ENCODE measurements at regions not wholly inside any gene's neighbourhood (a gene's known extent, or its start where the extent isn't known, plus 50 kb on each side); places are given as distances from the start of the nearest gene placed in this dataset.

DNA sequence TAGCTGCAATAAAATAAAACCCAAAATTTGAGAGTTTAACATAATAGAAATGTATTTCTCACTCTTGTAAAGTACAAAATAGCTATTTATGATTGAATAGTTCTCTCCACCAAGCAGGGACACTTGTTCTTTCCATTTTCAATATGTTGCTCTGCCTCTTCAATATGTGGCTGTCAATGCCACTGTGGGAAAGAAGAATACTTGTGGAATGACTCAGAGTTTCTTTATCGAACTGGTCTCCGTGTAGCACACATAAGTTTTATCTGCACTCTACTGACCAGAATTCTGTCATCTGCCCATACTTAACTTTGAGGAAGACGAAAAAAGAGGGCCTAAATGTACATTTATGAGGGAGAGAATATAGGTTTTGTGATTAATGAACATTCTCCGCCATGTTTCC is 256.9 kb downstream of the ATXN7L3B start:
- DNase-seq (ENCODE audit: extremely low read depth, low read depth, low spot score) = no peak

DNA sequence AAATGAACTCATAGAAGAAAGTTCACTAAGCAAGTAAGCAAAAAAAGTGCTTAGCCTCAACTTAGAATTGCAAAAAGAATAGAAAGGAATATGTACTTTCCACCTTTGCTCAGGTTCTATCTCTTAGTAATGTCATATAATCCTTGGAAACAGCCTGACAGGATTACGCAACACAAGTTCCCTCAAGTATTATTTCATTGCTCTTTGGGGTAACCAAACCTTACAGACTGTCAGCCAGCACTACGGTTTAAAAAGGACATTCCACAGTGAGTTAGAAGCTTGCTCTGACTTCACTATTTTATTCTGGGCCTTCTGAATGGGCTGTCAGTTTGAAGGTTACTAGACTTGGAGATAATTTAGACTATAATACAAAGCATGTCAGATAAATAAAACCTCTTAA is 264.0 kb downstream of the ATXN7L3B start:
- DNase-seq (ENCODE audit: extremely low read depth, low read depth, low spot score) = no peak

DNA sequence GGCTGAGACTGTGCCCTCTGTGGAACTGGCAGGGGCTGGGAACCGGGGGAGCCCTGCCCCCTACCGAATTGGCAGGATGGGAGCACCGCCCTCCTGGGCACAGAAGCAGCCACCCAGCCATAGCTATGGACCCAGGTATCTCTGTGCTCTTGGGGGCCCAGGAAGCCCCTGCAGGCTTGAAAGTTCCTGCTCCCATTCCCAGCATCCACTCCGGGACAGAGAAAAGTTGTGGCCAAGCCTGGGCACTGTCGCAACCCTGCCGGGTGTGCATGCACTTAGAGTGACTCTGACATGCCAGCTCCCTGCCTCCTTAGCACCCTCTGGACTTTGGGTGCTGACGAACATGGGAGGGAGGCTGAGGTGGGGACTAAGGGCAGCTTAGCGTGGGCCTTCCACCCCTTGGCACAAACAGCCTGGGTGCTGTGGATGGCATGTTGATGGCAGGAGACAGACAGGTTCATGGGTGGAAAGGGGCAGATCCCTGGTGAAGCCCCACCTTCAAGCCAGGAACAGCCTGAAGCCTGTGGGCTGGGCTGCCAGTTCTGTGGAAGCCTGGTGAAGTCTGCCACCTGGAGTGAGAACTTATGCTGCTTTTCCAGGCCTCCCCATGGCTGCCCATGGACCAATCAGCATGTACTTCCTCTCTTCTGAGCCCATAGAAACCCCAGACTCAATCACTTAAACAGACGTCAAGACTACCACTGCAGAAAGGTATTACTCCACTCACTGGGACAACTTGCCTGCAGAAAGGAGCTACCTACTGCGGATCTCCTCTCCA is 279.0 kb downstream of the ATXN7L3B start:
- no peak for DNase-seq (ENCODE audit: extremely low read depth, low read depth, low spot score)

DNA sequence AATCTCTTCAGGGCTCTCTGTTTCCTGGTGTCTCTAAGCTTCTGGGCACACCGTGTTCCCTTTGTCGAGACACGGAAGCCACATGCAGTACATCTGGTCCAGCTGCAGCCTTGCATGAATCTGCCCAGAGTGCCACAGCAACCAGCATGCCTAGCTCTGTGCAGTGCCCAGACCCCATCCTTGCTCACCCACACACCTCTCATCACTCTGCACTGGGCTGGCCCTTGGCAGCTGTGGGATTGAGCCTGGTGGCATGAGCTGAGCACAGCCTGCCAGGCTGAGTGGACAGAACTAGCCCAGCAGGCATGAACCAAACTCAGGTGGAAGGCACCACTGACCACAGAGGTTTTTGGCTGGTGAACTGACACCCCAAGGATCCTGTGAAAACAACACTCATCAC is 279.9 kb downstream of the ATXN7L3B start:
- DNase-seq (ENCODE audit: extremely low read depth, low read depth, low spot score) = no peak

DNA sequence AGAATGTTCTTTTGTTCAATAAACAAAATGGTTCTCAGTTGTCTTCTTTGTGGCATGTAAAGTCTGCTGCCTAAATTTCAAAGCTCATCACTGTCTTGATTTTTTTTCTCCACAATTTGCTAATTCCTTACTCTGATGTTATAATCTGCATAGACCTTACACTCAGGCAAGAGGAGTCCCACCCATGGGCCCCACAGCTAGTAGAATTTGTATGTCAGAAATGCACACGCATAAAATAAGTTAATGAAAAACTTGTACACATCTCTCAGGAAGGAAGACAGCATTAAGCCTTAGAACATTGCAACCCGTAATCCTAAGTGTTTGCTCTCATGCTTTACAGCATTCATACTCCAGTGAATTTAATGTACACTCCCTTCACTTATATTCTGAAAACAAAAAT is 280.8 kb downstream of the ATXN7L3B start:
- DNase-seq (ENCODE audit: extremely low read depth, low read depth, low spot score) = no peak

DNA sequence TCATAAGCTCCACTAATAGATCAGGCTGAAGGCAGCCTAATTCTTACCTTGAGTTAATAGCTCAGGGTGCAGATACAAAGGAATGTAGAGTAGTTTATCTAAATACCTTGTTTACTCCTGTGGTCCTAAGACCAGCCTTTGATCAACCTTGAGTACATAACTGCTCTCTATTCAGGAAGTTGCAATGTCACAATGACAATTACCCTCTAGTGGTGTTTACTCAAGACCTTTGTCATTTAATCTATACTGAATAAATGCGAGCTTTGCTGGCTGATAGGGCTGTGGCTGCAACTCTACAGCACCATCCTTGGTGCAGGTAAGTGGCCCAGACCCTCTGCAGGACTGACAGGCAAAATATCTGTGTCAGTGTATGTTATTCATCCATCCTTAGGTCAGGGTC is 282.7 kb downstream of the ATXN7L3B start:
- DNase-seq (ENCODE audit: extremely low read depth, low read depth, low spot score) = no peak

DNA sequence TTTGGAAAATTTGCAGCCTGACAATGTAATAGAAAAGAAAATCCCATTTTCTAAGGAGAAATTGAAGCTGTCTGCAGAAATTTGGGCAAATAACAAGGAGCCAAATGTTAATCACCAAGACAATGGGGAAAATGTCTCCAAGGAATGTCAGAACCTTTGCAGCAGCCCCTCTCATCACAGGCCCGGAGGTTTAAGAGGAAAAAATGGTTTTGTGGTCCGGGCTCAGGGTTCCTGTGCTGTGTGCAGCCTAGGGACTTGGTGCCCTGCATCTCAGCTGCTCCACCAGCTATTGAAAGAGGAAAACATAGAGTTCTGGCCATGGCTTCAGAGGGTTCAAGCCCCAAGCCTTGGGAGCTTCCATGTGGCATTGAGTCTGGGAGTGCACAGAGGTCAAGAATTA is 298.9 kb downstream of the ATXN7L3B start:
- no peak for DNase-seq (ENCODE audit: extremely low read depth, low read depth, low spot score)

DNA sequence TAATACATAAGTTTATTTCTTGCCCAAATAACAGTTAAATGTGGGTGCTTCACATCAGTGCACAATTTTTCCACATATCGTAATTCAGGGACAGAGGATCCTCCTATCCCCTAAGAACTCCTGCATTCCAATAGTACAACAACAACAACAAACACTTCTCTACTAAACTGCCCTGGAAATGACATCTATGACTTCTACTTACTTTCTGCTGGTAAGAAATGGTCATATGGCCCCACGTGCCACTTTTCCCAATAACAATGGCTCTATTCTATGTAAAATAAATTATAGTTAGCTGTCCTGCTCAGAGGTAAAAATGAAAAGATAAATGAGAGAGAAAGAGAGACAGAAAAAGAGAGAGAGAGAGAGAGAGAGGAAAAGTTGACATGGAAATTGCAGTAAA is 308.5 kb downstream of the ATXN7L3B start:
- no peak for DNase-seq (ENCODE audit: extremely low read depth, low read depth, low spot score)

DNA sequence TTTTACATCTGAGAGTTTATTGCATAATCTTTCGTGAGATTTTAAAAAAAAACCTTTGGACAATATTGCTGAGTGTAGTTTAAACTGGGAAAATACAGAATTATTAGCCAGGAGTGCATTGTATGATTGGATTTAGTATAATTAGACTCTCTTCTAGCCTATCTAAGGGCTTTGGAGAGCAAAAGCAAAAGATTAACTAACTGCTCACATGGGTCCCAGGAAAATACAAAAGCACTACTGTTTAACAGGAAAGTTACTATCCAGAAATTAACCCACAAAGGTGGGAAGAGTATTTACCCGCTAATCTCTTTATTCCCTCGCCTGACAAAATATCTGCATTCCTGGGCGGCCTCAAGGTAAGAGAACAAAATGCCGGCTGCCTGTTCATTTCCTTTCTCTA is 309.5 kb downstream of the ATXN7L3B start:
- DNase-seq (ENCODE audit: extremely low read depth, low read depth, low spot score) = no peak

DNA sequence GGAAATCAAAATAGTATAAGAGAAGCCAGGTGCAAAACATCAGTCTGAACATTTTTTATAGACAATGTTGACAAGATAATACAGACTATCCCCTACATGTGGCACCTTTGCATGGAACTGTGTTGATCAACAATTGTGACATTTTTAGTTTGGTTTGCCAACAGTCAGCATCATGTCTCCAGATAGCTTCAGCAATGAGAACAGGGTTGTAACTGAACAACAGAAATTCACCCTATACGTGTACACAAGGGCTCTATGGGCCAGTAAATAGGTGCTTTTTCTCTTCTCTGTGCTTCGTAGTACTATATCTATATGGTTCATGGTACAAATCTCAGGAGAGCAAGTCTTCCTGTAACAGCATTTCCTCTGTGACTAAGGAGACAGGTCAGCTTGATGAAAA is 310.4 kb downstream of the ATXN7L3B start:
- DNase-seq (ENCODE audit: extremely low read depth, low read depth, low spot score) = no peak

DNA sequence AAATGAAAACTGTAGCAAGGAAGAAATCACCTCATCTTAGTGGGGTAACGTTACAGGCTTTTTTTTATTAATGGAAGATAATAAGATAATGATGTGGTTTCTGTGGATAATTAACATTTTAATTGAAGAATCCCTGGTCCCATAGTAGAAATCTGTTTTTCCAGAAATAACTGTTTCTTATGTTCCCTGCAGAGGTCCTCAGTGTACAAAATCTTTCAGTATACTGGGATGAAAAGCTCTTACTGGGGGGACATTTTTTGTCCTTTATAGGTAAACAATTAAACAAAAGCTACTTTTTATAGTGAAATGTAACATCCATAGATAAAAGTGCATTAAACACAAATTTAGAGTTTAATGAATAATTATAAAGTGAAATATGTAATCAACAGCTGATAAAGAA is 312.2 kb downstream of the ATXN7L3B start:
- no peak for DNase-seq (ENCODE audit: extremely low read depth, low read depth, low spot score)

DNA sequence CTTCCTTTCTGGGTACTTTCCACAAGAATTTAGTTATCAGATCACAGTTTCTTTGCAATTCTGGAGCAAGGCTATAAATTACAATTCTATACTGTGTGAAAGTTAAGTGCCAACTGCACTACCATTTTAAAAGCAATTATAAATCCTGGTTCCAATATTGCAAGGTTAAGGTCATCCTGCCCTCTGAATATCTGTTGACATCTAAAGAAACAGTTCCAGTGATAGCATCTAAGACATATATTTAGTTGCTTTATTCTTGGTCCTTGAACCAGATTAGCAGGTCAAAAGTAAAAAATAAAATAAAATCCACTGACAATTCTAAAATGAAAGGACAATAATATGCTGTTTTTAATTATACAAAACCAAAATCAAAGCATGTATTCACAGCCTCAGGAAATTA is 334.2 kb downstream of the ATXN7L3B start:
- no peak for DNase-seq (ENCODE audit: extremely low read depth, low read depth, low spot score)

DNA sequence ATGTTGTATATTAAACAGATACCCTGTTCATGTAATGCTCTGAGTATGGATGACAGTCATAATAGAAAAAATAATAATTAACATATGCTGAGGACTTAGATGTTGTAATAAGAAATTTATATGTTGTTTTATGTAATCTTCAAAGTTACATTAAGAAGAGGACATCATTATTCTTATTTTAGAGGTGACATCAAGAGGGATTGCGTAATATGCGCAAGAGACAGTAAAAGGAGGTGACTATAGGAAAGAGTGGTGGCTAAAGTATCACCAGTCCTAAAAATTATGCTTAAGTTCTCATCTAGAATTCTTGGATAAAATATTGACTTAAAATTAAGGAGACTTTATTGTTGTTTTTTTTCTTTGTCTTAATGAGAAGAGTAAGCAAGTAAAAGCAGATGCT is 323.9 kb downstream of the KCNC2 start:
- DNase-seq (ENCODE audit: extremely low read depth, low read depth, low spot score) = no peak

DNA sequence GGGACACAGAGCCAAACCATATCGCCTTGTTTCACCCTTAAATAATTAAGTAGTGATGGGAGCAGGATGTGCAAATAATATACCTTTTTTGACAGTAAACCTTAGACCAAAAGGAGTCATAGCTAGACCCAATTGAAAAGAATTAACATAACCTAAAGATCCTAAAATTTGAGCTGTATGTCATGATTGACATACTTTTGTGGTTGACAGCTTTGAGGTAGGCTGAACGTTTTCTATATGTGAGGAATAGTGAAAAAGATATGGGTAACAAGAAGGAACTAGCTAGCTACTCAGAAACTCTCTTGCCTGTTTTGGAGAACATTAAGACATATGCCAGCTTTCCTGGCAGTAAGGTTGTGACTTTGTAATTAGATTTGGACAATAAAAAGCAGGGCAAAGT is 320.6 kb downstream of the KCNC2 start:
- no peak for DNase-seq (ENCODE audit: extremely low read depth, low read depth, low spot score)

DNA sequence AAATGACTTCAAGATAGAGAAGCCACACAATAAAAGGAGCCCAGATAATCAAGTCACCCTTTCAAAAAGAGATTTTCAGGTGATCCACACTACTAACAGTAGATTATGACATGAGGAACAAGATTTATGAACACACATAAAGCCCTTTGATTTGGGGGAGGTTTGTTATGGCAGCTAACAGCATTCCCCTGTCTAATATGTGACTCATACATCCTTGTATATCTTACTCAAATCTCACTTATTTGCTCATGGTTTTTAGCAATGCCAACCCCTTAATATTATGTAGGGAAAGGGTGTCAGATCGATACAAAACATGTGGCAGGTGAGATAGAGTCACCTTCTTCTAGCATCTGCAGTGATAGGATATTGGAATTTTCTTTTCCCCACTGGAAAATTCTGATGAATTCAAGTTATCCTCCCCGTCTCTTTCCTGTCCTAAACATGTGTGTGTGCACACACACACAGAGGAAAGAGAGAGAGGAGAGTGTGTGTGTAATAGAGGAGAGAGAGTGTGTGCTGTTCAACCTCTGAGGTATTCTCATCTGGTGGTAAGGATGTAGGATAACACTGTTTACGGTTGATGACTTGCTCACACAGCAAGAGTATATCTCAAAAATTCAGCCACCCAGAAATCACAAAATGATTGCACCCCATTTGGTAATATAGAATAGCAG is 319.9 kb downstream of the KCNC2 start:
- DNase-seq (ENCODE audit: extremely low read depth, low read depth, low spot score) = peak; percentile 0

DNA sequence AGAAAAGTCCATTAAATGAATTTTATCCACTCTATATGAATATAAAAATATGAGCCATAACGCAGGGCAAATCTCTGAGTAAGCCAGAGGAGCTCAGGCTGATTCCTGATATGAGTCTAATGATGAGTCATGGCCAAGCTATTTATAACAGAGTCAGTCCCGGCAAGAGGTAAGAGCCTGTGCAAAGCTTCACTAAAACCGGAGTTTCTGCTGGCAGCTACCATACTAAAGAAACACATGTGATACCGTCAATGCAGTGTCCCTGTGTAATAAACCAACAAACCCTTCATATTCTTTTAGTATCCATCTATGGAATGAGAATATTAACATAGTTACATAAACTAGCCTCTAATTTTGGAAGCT is 319.4 kb downstream of the KCNC2 start:
- DNase-seq (ENCODE audit: extremely low read depth, low read depth, low spot score) = peak; percentile 27

DNA sequence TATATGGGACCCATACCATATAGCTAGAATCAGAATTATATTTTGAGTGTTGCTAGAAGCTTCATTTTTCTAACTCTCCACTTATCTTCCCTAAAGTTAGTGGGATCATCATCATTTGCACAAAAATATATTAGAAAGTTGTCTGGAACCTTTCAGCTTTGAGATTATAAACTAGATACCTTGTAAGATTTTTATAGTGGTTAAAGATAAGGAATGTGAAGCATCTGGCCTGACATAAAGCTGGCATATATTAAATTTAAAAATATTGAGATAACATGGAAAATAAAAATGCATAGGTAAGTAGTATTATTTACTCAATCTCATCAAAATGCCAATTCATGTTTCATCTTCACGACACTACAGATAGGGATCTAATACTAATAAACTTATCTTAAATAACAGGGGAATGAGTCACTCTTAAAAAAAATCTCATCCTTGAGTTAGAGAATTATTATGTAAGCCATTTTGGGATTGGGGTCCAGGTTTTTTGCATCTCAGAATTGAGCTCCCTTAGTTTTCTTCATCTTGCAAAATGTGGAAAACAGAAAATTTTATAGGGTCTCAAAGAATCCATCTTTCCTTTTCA is 318.5 kb downstream of the KCNC2 start:
- DNase-seq (ENCODE audit: extremely low read depth, low read depth, low spot score) = no peak

DNA sequence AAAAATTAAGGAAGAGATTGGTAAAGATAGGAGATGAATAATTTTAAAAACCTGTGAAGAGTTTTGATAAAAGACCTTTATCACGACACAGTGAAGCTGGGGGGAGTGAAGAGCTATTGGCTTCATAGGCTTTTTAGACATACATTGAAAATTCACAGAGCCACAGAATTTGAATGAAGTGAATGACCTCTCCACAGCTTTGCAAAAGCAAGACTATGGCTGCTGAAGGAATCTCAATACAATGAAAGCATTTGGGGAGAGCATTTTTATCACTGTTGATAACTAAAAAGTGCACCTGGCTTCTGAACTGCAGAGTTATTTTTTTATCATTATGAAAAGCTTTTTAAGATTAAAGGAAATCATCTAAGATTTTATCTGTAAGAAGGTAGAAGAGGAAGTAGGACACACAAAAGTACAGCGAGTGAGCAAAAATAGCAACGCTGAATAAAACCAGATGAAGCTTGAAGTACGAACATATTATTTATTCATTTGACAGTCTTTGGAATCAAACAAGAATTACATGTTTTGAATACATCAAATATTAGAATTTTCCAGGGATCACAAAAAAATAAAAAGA is 317.5 kb downstream of the KCNC2 start:
- DNase-seq (ENCODE audit: extremely low read depth, low read depth, low spot score) = no peak

DNA sequence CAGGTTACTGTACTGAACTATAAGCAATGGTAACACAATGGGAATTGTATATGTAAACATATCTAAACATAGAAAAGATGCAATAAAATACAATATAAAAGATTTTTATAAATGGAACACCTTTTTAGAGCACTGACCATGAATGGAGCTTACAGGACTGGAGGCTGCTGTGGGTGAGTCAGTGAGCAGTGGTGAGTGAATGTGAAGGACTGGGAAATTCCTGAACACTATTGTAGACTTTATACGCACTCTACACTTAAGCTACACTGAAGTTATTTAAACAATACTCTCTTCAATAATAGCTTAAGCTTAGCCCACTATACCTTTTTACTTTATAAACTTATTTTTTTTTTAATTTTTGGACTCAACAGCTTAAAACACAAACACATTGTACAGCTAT is 313.5 kb downstream of the KCNC2 start:
- DNase-seq (ENCODE audit: extremely low read depth, low read depth, low spot score) = no peak

DNA sequence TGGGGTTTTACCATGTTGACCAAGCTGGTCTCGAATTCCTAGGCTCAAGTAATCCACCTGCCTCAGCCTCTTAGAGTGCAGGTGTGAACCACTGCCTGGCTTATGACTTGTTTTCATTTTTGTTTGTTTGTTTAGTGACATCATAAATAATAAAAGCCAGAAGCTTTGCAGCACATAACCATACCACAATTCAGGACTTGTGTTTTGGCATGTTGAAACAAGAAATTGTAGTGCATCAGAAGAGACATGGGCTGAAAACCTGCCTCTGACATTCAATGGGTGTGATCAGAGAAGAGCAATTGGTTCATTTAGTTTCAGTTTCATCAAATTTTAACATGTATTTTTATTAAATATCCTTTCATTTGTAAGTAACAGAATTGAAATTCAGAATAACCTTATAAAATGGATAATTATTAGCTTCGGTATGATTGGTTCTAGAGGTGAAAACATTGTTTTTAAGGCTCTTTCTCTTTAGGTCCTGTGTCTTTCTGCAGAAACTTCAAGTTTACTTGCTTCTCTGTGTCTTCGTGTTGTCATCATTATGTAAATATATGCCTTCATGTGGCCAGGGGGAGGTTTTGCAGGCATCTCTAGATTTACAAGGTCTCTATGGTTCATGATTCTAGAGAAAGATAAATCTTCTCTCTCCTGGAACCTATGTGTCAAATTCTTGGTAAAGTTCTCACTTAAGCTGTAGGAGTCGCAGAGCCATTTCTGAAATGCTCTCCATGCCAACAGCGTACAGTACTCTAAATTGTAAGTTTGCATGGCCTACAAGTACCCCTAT is 312.0 kb downstream of the KCNC2 start:
- no peak for DNase-seq (ENCODE audit: extremely low read depth, low read depth, low spot score)

All from glomerular endothelial cell (primary cell).